NT2/D1 (cell line): ENCODE measurements at regions not wholly inside any gene's neighbourhood (a gene's known extent, or its start where the extent isn't known, plus 50 kb on each side); places are given as distances from the start of the nearest gene placed in this dataset.

Source experiments
- YY1 ChIP-seq: IDR thresholded peaks from 2 replicates; pipeline ENCODE4 v1.6.1; 2011; ENCODE audit not compliant: insufficient read length, insufficient read depth
- ZNF274 ChIP-seq: IDR thresholded peaks from 2 replicates; pipeline ENCODE4 v1.6.1; 2011; ENCODE audit warnings: mild to moderate bottlenecking, low read depth, low read length

DNA sequence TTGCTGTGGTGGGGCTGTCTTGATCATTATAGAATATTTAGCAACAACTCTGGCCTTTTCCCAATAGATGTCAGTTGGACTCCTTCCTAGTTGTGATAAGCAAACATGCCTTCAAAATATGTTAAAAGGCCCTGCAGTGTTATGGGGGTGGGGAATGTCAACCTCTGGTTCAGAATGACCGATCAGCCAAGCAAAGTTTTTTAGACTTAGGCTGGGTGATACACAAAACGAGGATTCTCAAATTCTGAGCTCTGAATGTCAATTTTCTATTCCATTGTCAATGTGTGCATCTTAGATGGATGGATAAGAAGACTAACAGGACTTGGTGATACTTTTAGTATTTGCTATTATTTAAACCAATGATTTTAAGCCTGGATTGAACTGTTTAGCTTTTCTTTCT lies 940.0 kb upstream of the GRIA3 start:
- TF ChIP-seq YY1: no peak
- no peak for TF ChIP-seq ZNF274
